GM23248 (cell line): ENCODE measurements at regions not wholly inside any gene's neighbourhood (a gene's known extent, or its start where the extent isn't known, plus 50 kb on each side); places are given as distances from the start of the nearest gene placed in this dataset.
"Not testable (repeated sequence)": the region's sequence is repeated elsewhere in the genome, so short reads cannot be mapped to it uniquely, and the experiment has no call there.

Source experiments
- EZH2 ChIP-seq: fragments of 200-600 bp; sonication (generic); IDR thresholded peaks from 2 replicates; pipeline ENCODE4 v1.6.1; 2018; ENCODE audit warnings: antibody characterized with exemption, mild to moderate bottlenecking; ENCODE audit not compliant: insufficient read depth, poor library complexity, severe bottlenecking
- EZH2phosphoT487 ChIP-seq: fragments of 200-600 bp; sonication (generic); IDR thresholded peaks from 2 replicates; pipeline ENCODE4 v1.6.1; 2018; ENCODE audit warnings: antibody characterized with exemption, moderate library complexity, mild to moderate bottlenecking, low read depth; ENCODE audit not compliant: insufficient read depth

DNA sequence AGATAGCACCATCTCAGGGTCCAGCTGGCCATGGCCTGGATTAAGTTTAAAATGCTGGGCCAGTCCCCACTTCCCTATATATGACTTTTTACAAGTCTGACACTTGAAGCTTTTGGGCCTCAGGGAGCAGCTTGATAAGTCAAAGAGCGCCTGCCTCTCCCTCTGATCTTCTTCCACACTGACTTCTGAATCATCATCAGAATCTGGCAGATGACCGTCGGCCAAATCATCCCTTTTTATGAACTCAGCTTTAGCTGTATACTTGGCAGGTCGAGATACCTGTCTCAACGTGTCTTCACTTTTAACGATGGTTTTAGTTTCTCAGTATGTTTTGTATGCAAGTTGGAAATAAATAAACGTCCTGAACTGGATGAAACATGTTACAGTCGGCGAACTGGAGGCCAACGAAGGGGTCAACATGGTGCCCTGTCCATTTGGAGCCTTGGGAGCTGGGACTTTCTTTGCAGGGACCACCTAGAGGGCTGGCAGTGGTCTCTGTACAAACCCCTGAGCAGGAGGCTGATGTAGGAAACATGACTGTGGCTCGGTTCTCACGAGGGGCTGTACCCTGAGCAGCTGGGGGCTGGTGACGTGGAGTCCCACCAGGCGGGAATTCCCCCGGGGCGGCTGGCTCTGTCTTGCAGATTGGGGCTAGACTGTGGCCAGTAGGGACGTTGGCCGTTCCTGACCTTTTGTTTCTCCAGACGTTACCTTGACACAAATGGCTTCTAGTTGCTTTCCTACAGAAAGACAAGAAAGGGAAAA is 153.8 kb upstream of the PRKX start:
- not testable (repeated sequence) for TF ChIP-seq EZH2, EZH2phosphoT487
